Dendritic cell treated with granulocyte-macrophage colony-stimulating factor and Interleukin-4, amounts not matched to agents 40 ng/mL and 50 ng/mL, for 4 days (primary cell): ENCODE measurements at regions not wholly inside any gene's neighbourhood (a gene's known extent, or its start where the extent isn't known, plus 50 kb on each side); places are given as distances from the start of the nearest gene placed in this dataset.
"Not testable (repeated sequence)": the region's sequence is repeated elsewhere in the genome, so short reads cannot be mapped to it uniquely, and the experiment has no call there.

Source experiments
- H3K27ac Mint-ChIP-seq: one replicate; pipeline ENCODE4 v1.8.0; 2022; ENCODE audit warnings: mild to moderate bottlenecking, mixed read lengths
- H3K27me3 Mint-ChIP-seq: one replicate; pipeline ENCODE4 v1.8.0; 2022; ENCODE audit warnings: mild to moderate bottlenecking, mixed read lengths
- H3K36me3 Mint-ChIP-seq: one replicate; pipeline ENCODE4 v1.8.0; 2022; ENCODE audit warnings: low read depth, mixed read lengths
- H3K4me1 Mint-ChIP-seq: one replicate; pipeline ENCODE4 v1.8.0; 2022; ENCODE audit warnings: low read depth, mixed read lengths
- H3K4me3 Mint-ChIP-seq: one replicate; pipeline ENCODE4 v1.8.0; 2022; ENCODE audit warnings: mild to moderate bottlenecking, moderate library complexity, mixed read lengths
- H3K9me3 Mint-ChIP-seq: one replicate; pipeline ENCODE4 v1.8.0; 2022; ENCODE audit warnings: mixed read lengths
- intact Hi-C: fragments of 100-400 bp; cut with micrococcal nuclease; formaldehyde crosslinking; loops from one replicate; pipeline ENCODE4 v1.15.0; 2022

GRCh38 chr12:37441371-37441770 is 875.2 kb upstream of the ALG10B start:
- peaks cover 64% of the 10 kb centered on the region for H3K9me3 Mint-ChIP-seq
- H3K4me3 Mint-ChIP-seq, H3K4me1 Mint-ChIP-seq, H3K27ac Mint-ChIP-seq, intact Hi-C loops, H3K27me3 Mint-ChIP-seq, H3K36me3 Mint-ChIP-seq: not testable (repeated sequence)

- H3K4me1 Mint-ChIP-seq, H3K36me3 Mint-ChIP-seq, H3K27ac Mint-ChIP-seq, H3K27me3 Mint-ChIP-seq, H3K4me3 Mint-ChIP-seq, intact Hi-C loops: not testable (repeated sequence)
- peaks cover 52% of the 10 kb centered on the region for H3K9me3 Mint-ChIP-seq
Observed at GRCh38 chr12:37455646-37456045, 860.9 kb upstream of the ALG10B start.

- peaks cover 30% of the 10 kb centered on the region for H3K9me3 Mint-ChIP-seq
- H3K36me3 Mint-ChIP-seq, H3K4me1 Mint-ChIP-seq, H3K27ac Mint-ChIP-seq, H3K27me3 Mint-ChIP-seq, intact Hi-C loops, H3K4me3 Mint-ChIP-seq: not testable (repeated sequence)
Observed at GRCh38 chr12:37497939-37498338, 818.6 kb upstream of the ALG10B start.

GRCh38 chr12:37510256-37510655 is 806.3 kb upstream of the ALG10B start:
- H3K36me3 Mint-ChIP-seq, H3K27ac Mint-ChIP-seq, H3K4me3 Mint-ChIP-seq, H3K4me1 Mint-ChIP-seq, H3K27me3 Mint-ChIP-seq, intact Hi-C loops: not testable (repeated sequence)
- H3K9me3 Mint-ChIP-seq, result peaks cover 43% of the 10 kb centered on the region

GRCh38 chr12:37540581-37540980 is 776.0 kb upstream of the ALG10B start:
- H3K27me3 Mint-ChIP-seq, H3K27ac Mint-ChIP-seq, H3K4me3 Mint-ChIP-seq, H3K4me1 Mint-ChIP-seq, intact Hi-C loops, H3K36me3 Mint-ChIP-seq: not testable (repeated sequence)
- peaks cover 68% of the 10 kb centered on the region for H3K9me3 Mint-ChIP-seq

- no peaks in the 10 kb centered on the region for H3K36me3 Mint-ChIP-seq
- intact Hi-C loops, result no loop called here
- H3K27ac Mint-ChIP-seq, result no peak overlapping the region
- no peaks in the 10 kb centered on the region for H3K27me3 Mint-ChIP-seq
- no peak overlapping the region for H3K4me3 Mint-ChIP-seq
- H3K9me3 Mint-ChIP-seq, result peaks cover 69% of the 10 kb centered on the region
- no peaks in the 10 kb centered on the region for H3K4me1 Mint-ChIP-seq
Observed at GRCh38 chr12:37541356-37541755, 775.2 kb upstream of the ALG10B start.

- intact Hi-C loops, result no loop called here
- Mint-ChIP-seq H3K4me3 (no peak overlapping the region), H3K4me1 (no peaks in the 10 kb centered on the region), H3K27me3 (no peaks in the 10 kb centered on the region), H3K27ac (no peak overlapping the region), H3K9me3 (peaks cover 89% of the 10 kb centered on the region), H3K36me3 (no peaks in the 10 kb centered on the region)
Observed at GRCh38 chr12:37543131-37543965, 773.2 kb upstream of the ALG10B start.

- no peaks in the 10 kb centered on the region for H3K4me1 Mint-ChIP-seq
- H3K27ac Mint-ChIP-seq, result no peak overlapping the region
- intact Hi-C loops, result no loop called here
Observed at GRCh38 chr12:37543966-37544668, 772.5 kb upstream of the ALG10B start.

GRCh38 chr12:37544669-37545330 is 771.8 kb upstream of the ALG10B start:
- H3K9me3 Mint-ChIP-seq, result peaks cover 98% of the 10 kb centered on the region
- intact Hi-C loops, result not testable (repeated sequence)

More at GRCh38 chr12:37543966-37544668, 772.5 kb upstream of the ALG10B start:
- Mint-ChIP-seq H3K4me3 (no peak overlapping the region), H3K36me3 (no peaks in the 10 kb centered on the region), H3K27me3 (no peaks in the 10 kb centered on the region), H3K9me3 (peaks cover 97% of the 10 kb centered on the region)

GRCh38 chr12:37545759-37546158 is 770.8 kb upstream of the ALG10B start:
- H3K27ac Mint-ChIP-seq, result no peak overlapping the region
- no peak overlapping the region for H3K4me3 Mint-ChIP-seq
- H3K9me3 Mint-ChIP-seq, result peaks cover 98% of the 10 kb centered on the region
- H3K4me1 Mint-ChIP-seq, result no peaks in the 10 kb centered on the region
- intact Hi-C loops, result no loop called here
- no peaks in the 10 kb centered on the region for H3K27me3 Mint-ChIP-seq
- no peaks in the 10 kb centered on the region for H3K36me3 Mint-ChIP-seq

More at GRCh38 chr12:37544669-37545330, 771.8 kb upstream of the ALG10B start:
- not testable (repeated sequence) for H3K36me3 Mint-ChIP-seq, H3K4me3 Mint-ChIP-seq, H3K27me3 Mint-ChIP-seq, H3K4me1 Mint-ChIP-seq, H3K27ac Mint-ChIP-seq

GRCh38 chr12:37546206-37546605 is 770.4 kb upstream of the ALG10B start:
- intact Hi-C loops, result no loop called here
- Mint-ChIP-seq H3K9me3 (peaks cover 97% of the 10 kb centered on the region), H3K27me3 (no peaks in the 10 kb centered on the region), H3K4me3 (no peak overlapping the region), H3K36me3 (no peaks in the 10 kb centered on the region), H3K4me1 (no peaks in the 10 kb centered on the region), H3K27ac (no peak overlapping the region)

GRCh38 chr12:37546901-37547475 is 769.6 kb upstream of the ALG10B start:
- Mint-ChIP-seq H3K27ac (no peak overlapping the region), H3K9me3 (peaks cover 96% of the 10 kb centered on the region), H3K27me3 (no peaks in the 10 kb centered on the region), H3K36me3 (no peaks in the 10 kb centered on the region), H3K4me3 (no peak overlapping the region), H3K4me1 (no peaks in the 10 kb centered on the region)
- intact Hi-C loops, result no loop called here

GRCh38 chr12:37547611-37548010 is 769.0 kb upstream of the ALG10B start:
- no peak overlapping the region for H3K4me3 Mint-ChIP-seq
- H3K4me1 Mint-ChIP-seq, result no peaks in the 10 kb centered on the region
- H3K9me3 Mint-ChIP-seq, result peaks cover 92% of the 10 kb centered on the region
- no peaks in the 10 kb centered on the region for H3K27me3 Mint-ChIP-seq
- H3K36me3 Mint-ChIP-seq, result no peaks in the 10 kb centered on the region
- intact Hi-C loops, result no loop called here
- no peak overlapping the region for H3K27ac Mint-ChIP-seq

- intact Hi-C loops, result no loop called here
Observed at GRCh38 chr12:37548266-37548805, 768.2 kb upstream of the ALG10B start.

More at GRCh38 chr12:37548266-37548805, 768.2 kb upstream of the ALG10B start:
- Mint-ChIP-seq H3K4me3 (no peak overlapping the region), H3K9me3 (peaks cover 90% of the 10 kb centered on the region), H3K36me3 (no peaks in the 10 kb centered on the region), H3K27ac (no peak overlapping the region), H3K27me3 (no peaks in the 10 kb centered on the region), H3K4me1 (no peaks in the 10 kb centered on the region)
